HUES64 (cell line): ENCODE measurements at regions not wholly inside any gene's neighbourhood (a gene's known extent, or its start where the extent isn't known, plus 50 kb on each side); places are given as distances from the start of the nearest gene placed in this dataset.
"Not testable (repeated sequence)": the region's sequence is repeated elsewhere in the genome, so short reads cannot be mapped to it uniquely, and the experiment has no call there.

Experiments
- H3K27ac ChIP-seq: 2 replicates; pipeline ENCODE4 v1.7.0; 2013; ENCODE audit warnings: low read depth, low read length, inconsistent platforms
- H3K27me3 ChIP-seq: 2 replicates; pipeline ENCODE4 v1.6.1; 2013; ENCODE audit warnings: mild to moderate bottlenecking, low read length; ENCODE audit not compliant: insufficient read depth
- H3K36me3 ChIP-seq: 2 replicates; pipeline ENCODE4 v1.6.1; 2013; ENCODE audit warnings: mild to moderate bottlenecking, low read length; ENCODE audit not compliant: insufficient read depth
- H3K4me1 ChIP-seq: 2 replicates; pipeline ENCODE4 v1.6.1; 2013; ENCODE audit warnings: mild to moderate bottlenecking, low read length, moderate library complexity; ENCODE audit not compliant: insufficient read depth
- H3K4me3 ChIP-seq: 2 replicates; pipeline ENCODE4 v1.5.1; 2013; ENCODE audit warnings: mild to moderate bottlenecking, low read length, moderate library complexity
- H3K9ac ChIP-seq: 2 replicates; pipeline ENCODE4 v1.6.1; 2013; ENCODE audit warnings: mild to moderate bottlenecking, low read depth, low read length
- H3K9me3 ChIP-seq: 2 replicates; pipeline ENCODE4 v1.6.1; 2013; ENCODE audit warnings: low read depth, low read length; ENCODE audit not compliant: insufficient read depth
- whole genome bisulfite sequencing: fragments of 150-250, 120-280 bp; methylation state at CpG from one replicate; pipeline ENCODE4 v1.1.7; 2013; ENCODE audit warnings: missing lambda C conversion rate; 5-methylcytosine and 5-hydroxymethylcytosine counted together

DNA sequence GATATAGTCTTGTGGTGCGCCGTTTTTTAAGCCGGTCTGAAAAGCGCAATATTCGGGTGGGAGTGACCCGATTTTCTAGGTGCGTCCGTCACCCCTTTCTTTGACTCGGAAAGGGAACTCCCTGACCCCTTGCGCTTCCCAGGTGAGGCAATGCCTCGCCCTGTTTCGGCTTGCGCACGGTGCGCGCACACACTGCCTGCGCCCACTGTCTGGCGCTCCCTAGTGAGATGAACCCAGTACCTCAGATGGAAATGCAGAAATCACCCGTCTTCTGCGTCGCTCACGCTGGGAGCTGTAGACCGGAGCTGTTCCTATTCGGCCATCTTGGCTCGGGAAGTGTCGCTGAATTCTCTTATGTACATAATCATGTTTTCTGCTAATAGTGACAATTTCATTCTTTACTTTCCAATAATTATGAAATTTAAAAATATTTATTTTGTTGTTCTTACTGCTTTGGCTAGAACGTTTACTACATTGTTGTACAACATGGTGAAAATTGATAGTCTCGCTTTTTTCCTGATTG is 61.2 kb upstream of the MINDY3 start:
- not testable (repeated sequence) for H3K27me3 ChIP-seq, H3K4me1 ChIP-seq, H3K27ac ChIP-seq, H3K4me3 ChIP-seq, H3K9ac ChIP-seq, H3K9me3 ChIP-seq, H3K36me3 ChIP-seq
- WGBS = 92% methylated on average over 28 of the region's 28 CpGs

DNA sequence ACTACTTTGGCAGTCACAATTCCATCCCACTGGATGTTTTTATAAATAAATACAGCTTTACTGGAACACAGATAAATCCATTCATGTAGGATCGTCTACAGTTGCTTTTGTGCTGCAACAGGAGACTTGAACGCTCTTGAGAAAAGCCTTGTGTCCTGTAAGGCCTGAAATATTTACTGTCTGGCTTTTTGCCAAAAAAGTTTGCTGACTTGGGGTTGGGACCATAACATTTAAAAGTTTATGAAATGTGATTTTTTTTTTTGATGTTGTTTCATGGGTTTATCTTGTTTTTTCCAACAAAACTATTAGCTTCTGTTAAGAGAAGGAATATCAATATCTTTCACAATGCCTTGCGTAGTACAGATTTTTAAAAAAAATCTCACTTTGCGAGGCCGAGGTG is 71.1 kb upstream of the MINDY3 start:
- peaks cover 4% of the 10 kb centered on the region; the same call in 1 of the 2 replicates for H3K9me3 ChIP-seq
- H3K4me3 ChIP-seq = no peak overlapping the region
- H3K36me3 ChIP-seq = no peaks in the 10 kb centered on the region
- H3K27ac ChIP-seq = no peak overlapping the region
- H3K9ac ChIP-seq = no peak overlapping the region
- no peaks in the 10 kb centered on the region for H3K27me3 ChIP-seq
- 96% methylated on average over 5 of the region's 5 CpGs for WGBS
- H3K4me1 ChIP-seq = no peaks in the 10 kb centered on the region

DNA sequence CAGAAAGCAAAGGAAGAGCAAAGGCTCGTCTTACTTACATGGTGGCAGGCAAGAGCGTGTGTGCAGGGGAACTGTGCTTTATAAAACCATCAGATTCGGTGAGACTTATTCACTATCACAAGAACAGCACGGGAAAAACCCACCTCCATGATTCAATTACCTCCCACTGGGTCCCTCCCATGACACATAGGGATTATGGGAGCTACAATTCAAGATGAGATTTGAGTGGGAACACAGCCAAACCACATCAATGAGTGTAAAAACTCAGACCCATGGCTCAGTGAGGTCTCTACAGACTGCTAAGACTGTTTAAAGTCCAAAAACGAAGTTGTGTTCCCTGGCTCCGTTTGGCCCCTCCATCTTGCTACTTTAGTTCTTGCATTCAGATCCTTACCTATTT is 79.2 kb upstream of the MINDY3 start:
- 88% methylated on average over 6 of the region's 6 CpGs for WGBS
- H3K27ac ChIP-seq, H3K4me1 ChIP-seq, H3K36me3 ChIP-seq, H3K27me3 ChIP-seq, H3K9me3 ChIP-seq, H3K4me3 ChIP-seq, H3K9ac ChIP-seq: not testable (repeated sequence)

DNA sequence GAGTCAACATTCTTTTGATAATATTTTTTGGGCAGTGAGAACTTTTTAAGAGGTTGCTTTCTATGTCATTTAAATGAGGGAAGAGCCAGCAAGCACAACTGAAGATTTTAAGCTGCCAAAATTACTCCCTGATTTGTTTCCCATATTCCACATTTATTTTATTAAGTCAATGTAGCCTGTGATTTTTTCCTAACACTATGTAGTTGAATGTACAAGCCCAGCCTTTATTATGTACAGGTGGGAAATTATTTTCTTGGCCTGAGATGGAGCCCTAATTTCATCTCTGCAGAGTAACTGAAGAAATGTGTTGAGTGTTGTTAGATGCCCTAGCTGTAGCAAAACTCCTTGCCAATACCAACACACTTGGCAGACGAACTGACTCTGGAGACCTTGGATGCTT is 83.1 kb upstream of the MINDY3 start:
- no peak overlapping the region for H3K27ac ChIP-seq

DNA sequence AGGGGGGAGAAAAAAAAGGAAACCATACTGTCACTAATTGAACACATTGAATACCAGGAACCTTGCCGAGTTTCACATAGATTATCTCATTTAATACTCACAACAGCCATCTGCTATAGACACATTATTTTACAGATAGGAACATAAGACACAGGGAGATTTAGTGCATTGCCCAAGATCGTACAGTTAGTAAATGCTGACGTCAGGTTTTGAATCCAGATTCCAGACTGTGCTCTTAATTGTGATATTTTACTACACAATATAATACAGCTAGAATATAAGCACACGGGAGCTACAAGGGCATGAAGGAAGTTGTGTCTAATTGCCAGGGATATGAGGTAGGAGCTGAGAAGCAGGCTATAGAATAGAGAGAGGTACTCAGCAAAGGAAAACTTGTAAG is 93.9 kb upstream of the MINDY3 start:
- no peak overlapping the region for H3K27ac ChIP-seq
- no peak overlapping the region for H3K9ac ChIP-seq
- 91% methylated on average over 4 of the region's 4 CpGs for WGBS
- no peaks in the 10 kb centered on the region for H3K4me1 ChIP-seq
- no peaks in the 10 kb centered on the region for H3K27me3 ChIP-seq
- H3K9me3 ChIP-seq = no peaks in the 10 kb centered on the region
- H3K36me3 ChIP-seq = no peaks in the 10 kb centered on the region
- no peak overlapping the region for H3K4me3 ChIP-seq

More for the DNA sequence above, 83.1 kb upstream of the MINDY3 start:
- Histone ChIP-seq H3K36me3 (no peaks in the 10 kb centered on the region), H3K9ac (no peak overlapping the region), H3K4me1 (no peaks in the 10 kb centered on the region), H3K4me3 (no peak overlapping the region), H3K27me3 (no peaks in the 10 kb centered on the region), H3K9me3 (no peaks in the 10 kb centered on the region)
- 77% methylated on average over 1 of the region's 1 CpG for WGBS

DNA sequence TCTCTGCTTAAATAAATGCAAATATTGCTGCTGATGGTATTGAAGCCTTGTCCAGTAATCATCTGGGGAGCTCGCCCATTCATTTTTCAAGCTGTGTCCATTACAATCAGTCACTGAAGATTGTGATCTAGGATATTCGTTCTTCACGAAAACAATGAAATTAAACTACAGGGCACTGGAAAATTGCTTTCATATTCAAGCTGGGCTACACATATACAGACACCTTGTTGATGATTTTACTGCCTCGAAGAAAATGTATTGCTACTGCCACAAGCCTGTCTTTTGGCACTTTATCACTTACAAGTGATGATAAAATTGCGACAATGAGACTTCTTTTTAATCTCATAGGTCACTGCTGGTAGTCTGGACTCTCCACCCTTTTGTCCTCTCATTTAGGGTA is 100.0 kb upstream of the MINDY3 start:
- 92% methylated on average over 5 of the region's 5 CpGs for WGBS
- no peak overlapping the region for H3K9ac ChIP-seq

DNA sequence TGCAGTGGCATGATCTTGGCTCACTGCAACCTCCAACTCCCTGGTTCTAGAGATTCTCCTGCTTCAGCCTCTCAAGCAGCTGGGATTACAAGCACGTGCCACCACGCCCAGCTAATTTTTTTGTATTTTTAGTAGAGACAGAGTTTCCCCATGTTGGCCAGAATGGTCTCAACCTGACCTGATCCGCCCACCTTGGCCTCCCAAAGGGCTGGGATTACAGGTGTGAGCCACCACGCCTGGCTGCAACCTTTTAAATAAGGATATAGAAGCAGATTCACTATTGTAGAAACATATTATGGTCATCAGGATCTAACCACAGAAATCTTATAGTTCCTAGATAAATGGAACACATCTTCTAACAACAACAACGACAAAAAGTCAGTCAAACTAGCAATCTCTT is 112.4 kb upstream of the MINDY3 start:
- H3K27ac ChIP-seq, H3K27me3 ChIP-seq, H3K4me1 ChIP-seq, H3K9me3 ChIP-seq, H3K4me3 ChIP-seq, H3K9ac ChIP-seq, H3K36me3 ChIP-seq: not testable (repeated sequence)
- 96% methylated on average over 5 of the region's 5 CpGs for WGBS

More for the DNA sequence above, 100.0 kb upstream of the MINDY3 start:
- Histone ChIP-seq H3K36me3 (no peaks in the 10 kb centered on the region), H3K4me3 (no peak overlapping the region), H3K4me1 (no peaks in the 10 kb centered on the region), H3K27ac (no peak overlapping the region), H3K27me3 (no peaks in the 10 kb centered on the region), H3K9me3 (no peaks in the 10 kb centered on the region)

DNA sequence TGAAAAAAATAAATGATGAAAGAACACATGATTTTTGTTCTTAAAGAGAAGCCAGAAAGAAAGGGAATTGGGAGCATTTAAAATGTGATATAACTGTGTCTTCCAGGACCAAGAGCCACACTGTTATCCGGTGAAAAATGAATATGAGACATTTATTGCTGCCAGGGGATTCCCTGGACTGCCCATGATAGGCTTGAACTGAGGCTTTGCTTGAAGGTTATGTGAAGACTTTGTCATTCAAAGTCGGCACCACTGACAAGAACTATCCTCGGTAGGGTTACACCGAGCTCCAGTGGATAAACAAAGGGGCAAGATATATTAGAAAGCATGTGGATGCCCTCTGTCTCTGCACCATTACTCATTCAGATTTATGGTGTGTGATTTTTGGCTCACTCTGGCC is 125.4 kb upstream of the MINDY3 start:
- Histone ChIP-seq H3K4me1 (peaks cover 14% of the 10 kb centered on the region; the same call in 1 of the 2 replicates), H3K36me3 (no peaks in the 10 kb centered on the region), H3K27ac (no peak overlapping the region), H3K4me3 (no peak overlapping the region), H3K27me3 (no peaks in the 10 kb centered on the region), H3K9ac (no peak overlapping the region), H3K9me3 (no peaks in the 10 kb centered on the region; the same call in 1 of the 2 replicates)
- WGBS = 88% methylated on average over 4 of the region's 4 CpGs

DNA sequence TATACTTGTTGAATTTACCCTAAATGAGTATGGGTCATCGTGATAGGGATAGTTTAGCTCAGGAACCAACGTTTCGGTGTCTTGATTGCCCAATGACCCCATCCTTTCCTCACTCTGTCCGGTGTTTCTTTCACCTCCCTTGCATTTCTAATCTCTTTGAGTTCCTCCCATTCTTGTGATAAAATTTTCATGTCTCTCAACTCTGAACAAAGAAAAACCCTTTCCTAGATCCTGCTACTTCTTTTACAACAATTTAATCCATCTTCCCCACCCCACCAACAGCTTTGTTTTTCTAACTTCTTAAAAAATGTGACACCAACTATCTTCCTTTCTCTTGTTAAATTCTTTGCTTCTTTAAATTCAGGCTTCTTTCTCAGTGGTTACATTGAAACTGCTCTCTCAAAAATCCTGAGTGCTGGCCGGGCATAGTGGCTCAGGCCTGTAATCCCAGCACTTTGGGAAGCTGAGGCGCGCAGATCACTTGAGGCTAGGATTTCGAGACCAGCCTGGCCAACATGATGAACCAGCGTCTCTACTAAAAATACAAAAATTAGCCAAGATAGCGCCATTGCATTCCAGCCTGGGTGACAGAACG is 130.3 kb upstream of the MINDY3 start:
- Histone ChIP-seq H3K4me1 (peaks cover 32% of the 10 kb centered on the region), H3K4me3 (no peak overlapping the region), H3K9me3 (no peaks in the 10 kb centered on the region; the same call in 1 of the 2 replicates), H3K36me3 (no peaks in the 10 kb centered on the region), H3K27me3 (no peaks in the 10 kb centered on the region), H3K27ac (peak overlapping the region; percentile 81), H3K9ac (no peak overlapping the region; the same call in 1 of the 2 replicates)
- WGBS = 70% methylated on average over 11 of the region's 11 CpGs

DNA sequence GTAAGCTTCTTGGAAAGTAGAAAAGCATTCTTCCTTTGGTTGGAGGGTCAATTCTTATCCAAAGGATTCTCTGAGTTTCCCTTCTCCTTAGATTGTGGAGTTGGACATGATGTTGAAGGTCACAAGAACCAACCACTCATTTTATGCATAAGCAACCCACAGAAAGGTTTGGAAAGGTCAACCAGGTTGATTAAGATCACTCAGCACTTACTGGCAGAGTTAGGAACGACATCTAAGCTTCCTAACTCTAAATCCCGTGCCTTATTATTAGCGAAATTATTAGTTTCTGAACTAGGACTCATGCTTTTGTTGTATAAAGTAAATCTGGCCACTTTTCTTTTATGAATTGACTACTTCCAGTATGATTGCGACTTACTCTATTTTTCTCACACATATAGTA is 137.0 kb upstream of the MINDY3 start:
- H3K27me3 ChIP-seq = no peaks in the 10 kb centered on the region
- 93% methylated on average over 4 of the region's 4 CpGs for WGBS
- H3K36me3 ChIP-seq = no peaks in the 10 kb centered on the region
- no peak overlapping the region for H3K27ac ChIP-seq
- H3K9ac ChIP-seq = no peak overlapping the region
- peaks cover 2% of the 10 kb centered on the region; the same call in 1 of the 2 replicates for H3K4me1 ChIP-seq
- no peak overlapping the region for H3K4me3 ChIP-seq
- H3K9me3 ChIP-seq = 0 out of 2 replicates have a peak, but pooled peaks cover 5% of the 10 kb centered on the region

DNA sequence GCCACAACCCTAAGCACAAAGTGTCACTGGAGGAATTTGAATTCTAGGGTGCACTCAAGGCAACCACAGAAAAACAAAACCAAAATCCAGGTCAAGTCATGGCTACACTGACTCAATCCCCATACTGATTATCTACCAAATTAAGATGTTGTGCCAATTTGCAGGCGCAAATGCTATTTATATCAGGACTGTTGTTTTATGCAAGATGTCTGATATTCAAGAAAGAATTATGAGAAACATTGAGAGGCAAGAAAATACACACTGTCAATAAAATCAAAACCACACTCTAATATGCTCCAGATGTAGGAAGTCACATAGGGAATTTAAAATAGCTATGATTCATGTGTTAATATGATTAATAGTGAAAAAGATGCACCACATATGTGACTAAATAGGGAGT is 141.3 kb upstream of the MINDY3 start:
- whole genome bisulfite sequencing = no CpG with 5 or more reads among the region's 1 CpG
- Histone ChIP-seq H3K36me3 (no peaks in the 10 kb centered on the region), H3K9me3 (peaks cover 3% of the 10 kb centered on the region; the same call in 1 of the 2 replicates), H3K27me3 (no peaks in the 10 kb centered on the region), H3K4me1 (no peaks in the 10 kb centered on the region), H3K4me3 (no peak overlapping the region), H3K27ac (no peak overlapping the region), H3K9ac (no peak overlapping the region)

DNA sequence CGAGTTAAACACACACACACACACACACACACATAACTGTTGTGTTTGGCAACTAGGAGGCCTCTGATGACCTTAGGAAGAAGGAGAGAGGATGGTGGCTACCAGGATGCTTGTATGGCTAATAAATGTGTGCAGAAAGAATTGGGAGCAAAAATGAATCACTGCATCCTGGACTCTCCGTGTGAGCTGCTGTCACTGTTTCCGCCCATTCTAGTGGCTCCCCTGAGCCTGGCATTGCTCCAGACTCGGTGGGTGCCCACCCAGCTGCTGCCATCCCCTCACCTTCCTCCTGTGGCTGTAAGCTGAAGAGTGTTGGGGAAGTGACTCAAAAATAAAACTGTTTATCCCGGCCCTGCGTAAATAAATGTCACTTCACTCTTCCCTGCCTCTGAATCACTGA is 149.5 kb upstream of the MINDY3 start:
- 98% methylated on average over 6 of the region's 6 CpGs for whole genome bisulfite sequencing
- H3K27ac ChIP-seq = no peak overlapping the region
- no peaks in the 10 kb centered on the region for H3K36me3 ChIP-seq
- no peak overlapping the region for H3K4me3 ChIP-seq
- peaks cover 3% of the 10 kb centered on the region; the same call in 1 of the 2 replicates for H3K9me3 ChIP-seq
- H3K4me1 ChIP-seq = no peaks in the 10 kb centered on the region
- H3K27me3 ChIP-seq = no peaks in the 10 kb centered on the region
- H3K9ac ChIP-seq = no peak overlapping the region
